PC-3 (cell line): ENCODE measurements at regions not wholly inside any gene's neighbourhood (a gene's known extent, or its start where the extent isn't known, plus 50 kb on each side); places are given as distances from the start of the nearest gene placed in this dataset.

Experiments
- EZH2 ChIP-seq: fragments of 300-600 bp; sonication (generic); IDR thresholded peaks from one replicate; pipeline ENCODE4 v1.6.1; 2017; ENCODE audit warnings: antibody characterized with exemption, mild to moderate bottlenecking, low read length; ENCODE audit not compliant: unreplicated experiment
- EZH2phosphoT487 ChIP-seq: fragments of 300-600 bp; sonication (generic); IDR thresholded peaks from 2 replicates; pipeline ENCODE4 v1.6.1; 2018; ENCODE audit warnings: mild to moderate bottlenecking, antibody characterized with exemption, low read length, borderline replicate concordance
- TF ChIP-seq, protein P1 (sequence below): fragments of 300-600 bp; sonication (generic); conservative IDR thresholded peaks from 2 replicates; pipeline ENCODE4 v1.5.1; 2017; ENCODE audit warnings: antibody characterized with exemption, low read depth, mild to moderate bottlenecking, low read length

DNA sequence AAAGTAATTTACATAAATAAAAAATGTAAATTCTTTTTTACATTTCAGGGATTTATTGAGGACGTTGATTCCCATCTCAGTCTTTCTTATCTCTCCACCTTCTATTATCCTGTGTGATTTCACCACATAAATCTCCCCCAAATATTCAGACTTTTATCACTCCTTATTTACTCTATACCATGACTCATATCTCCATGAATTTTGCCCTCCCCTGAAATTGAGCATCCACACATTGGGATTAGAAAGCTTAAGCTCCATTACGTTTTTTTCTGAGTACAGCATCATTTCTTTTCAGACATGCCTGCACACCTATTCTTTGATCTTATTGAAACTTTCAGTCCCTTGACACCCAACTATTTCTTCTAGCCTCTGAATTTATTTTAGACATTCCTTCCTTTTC is 111.2 kb downstream of the IFI44 start:
- TF ChIP-seq, protein P1, sequence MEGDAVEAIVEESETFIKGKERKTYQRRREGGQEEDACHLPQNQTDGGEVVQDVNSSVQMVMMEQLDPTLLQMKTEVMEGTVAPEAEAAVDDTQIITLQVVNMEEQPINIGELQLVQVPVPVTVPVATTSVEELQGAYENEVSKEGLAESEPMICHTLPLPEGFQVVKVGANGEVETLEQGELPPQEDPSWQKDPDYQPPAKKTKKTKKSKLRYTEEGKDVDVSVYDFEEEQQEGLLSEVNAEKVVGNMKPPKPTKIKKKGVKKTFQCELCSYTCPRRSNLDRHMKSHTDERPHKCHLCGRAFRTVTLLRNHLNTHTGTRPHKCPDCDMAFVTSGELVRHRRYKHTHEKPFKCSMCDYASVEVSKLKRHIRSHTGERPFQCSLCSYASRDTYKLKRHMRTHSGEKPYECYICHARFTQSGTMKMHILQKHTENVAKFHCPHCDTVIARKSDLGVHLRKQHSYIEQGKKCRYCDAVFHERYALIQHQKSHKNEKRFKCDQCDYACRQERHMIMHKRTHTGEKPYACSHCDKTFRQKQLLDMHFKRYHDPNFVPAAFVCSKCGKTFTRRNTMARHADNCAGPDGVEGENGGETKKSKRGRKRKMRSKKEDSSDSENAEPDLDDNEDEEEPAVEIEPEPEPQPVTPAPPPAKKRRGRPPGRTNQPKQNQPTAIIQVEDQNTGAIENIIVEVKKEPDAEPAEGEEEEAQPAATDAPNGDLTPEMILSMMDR: no peak
- no peak for TF ChIP-seq EZH2
- TF ChIP-seq EZH2phosphoT487: no peak
